ENCODE measurements at regions not wholly inside any gene's neighbourhood (a gene's known extent, or its start where the extent isn't known, plus 50 kb on each side); places are given as distances from the start of the nearest gene placed in this dataset.
"Not testable (repeated sequence)": the region's sequence is repeated elsewhere in the genome, so short reads cannot be mapped to it uniquely, and the experiment has no call there.

- no peak for DNase-seq
These were observed 338.1 kb downstream of the DHRSX start for GRCh38 chrX:2162695-2163094.

- DNase-seq, result no peak
These were observed 340.9 kb downstream of the DHRSX start for GRCh38 chrX:2159861-2160260.

GRCh38 chrX:2159393-2159792 is 341.4 kb downstream of the DHRSX start:
- DNase-seq, result no peak

GRCh38 chrX:2150722-2151121 is 350.1 kb downstream of the DHRSX start:
- DNase-seq, result no peak

GRCh38 chrX:2150014-2150413 is 350.8 kb downstream of the DHRSX start:
- not testable (repeated sequence) for DNase-seq

- DNase-seq, result not testable (repeated sequence)
These were observed 351.7 kb downstream of the DHRSX start for GRCh38 chrX:2149055-2149454.

GRCh38 chrX:2147928-2148327 is 352.8 kb downstream of the DHRSX start:
- DNase-seq, result no peak

- DNase-seq, result peak in 2 of 3 donors; percentile 9 to 27
These were observed 354.9 kb downstream of the DHRSX start for GRCh38 chrX:2145692-2146367.

- DNase-seq, result no peak
These were observed 362.9 kb downstream of the DHRSX start for GRCh38 chrX:2137882-2138281.

- DNase-seq, result no peak
These were observed 363.9 kb downstream of the DHRSX start for GRCh38 chrX:2136848-2137247.

- DNase-seq, result no peak
These were observed 365.4 kb downstream of the DHRSX start for GRCh38 chrX:2135421-2135820.

GRCh38 chrX:2134782-2135181 is 366.0 kb downstream of the DHRSX start:
- no peak for DNase-seq
